ENCODE measurements at regions not wholly inside any gene's neighbourhood (a gene's known extent, or its start where the extent isn't known, plus 50 kb on each side); places are given as distances from the start of the nearest gene placed in this dataset.
"Not testable (repeated sequence)": the region's sequence is repeated elsewhere in the genome, so short reads cannot be mapped to it uniquely, and the experiment has no call there.

- Mint-ChIP-seq H3K36me3 (ENCODE audit: low read depth) (no peaks in the 10 kb centered on the region), H3K27ac (no peak overlapping the region), H3K9me3 (no peaks in the 10 kb centered on the region), H3K4me1 (no peaks in the 10 kb centered on the region), H3K27me3 (peaks cover 6% of the 10 kb centered on the region), H3K4me3 (no peak overlapping the region)
- ATAC-seq (no peak), DNase-seq (no peak)
Observed at GRCh38 chr17:56708220-56708558, 114.7 kb downstream of the NOG start.

GRCh38 chr17:56708670-56709410 lies 115.3 kb downstream of the NOG start:
- Mint-ChIP-seq H3K27me3 (peaks cover 4% of the 10 kb centered on the region), H3K27ac (no peak overlapping the region), H3K4me1 (no peaks in the 10 kb centered on the region), H3K4me3 (no peak overlapping the region), H3K36me3 (ENCODE audit: low read depth) (no peaks in the 10 kb centered on the region), H3K9me3 (no peaks in the 10 kb centered on the region)
- no peak for ATAC-seq
- no peak for DNase-seq

- Mint-ChIP-seq H3K9me3 (no peaks in the 10 kb centered on the region), H3K27me3 (no peaks in the 10 kb centered on the region)
Observed at GRCh38 chr17:56710986-56711385, 117.5 kb downstream of the NOG start.

GRCh38 chr17:56715613-56716357 lies 117.9 kb downstream of the C17orf67 start:
- DNase-seq (peak; percentile 80), ATAC-seq (peak; percentile 85)
- Mint-ChIP-seq H3K4me1 (no peaks in the 10 kb centered on the region), H3K36me3 (ENCODE audit: low read depth) (no peaks in the 10 kb centered on the region), H3K27me3 (no peaks in the 10 kb centered on the region), H3K27ac (no peak overlapping the region), H3K9me3 (no peaks in the 10 kb centered on the region), H3K4me3 (no peak overlapping the region)

More at GRCh38 chr17:56710986-56711385, 117.5 kb downstream of the NOG start:
- ATAC-seq (no peak), DNase-seq (no peak)
- H3K4me3 Mint-ChIP-seq: no peak overlapping the region
- no peaks in the 10 kb centered on the region for H3K4me1 Mint-ChIP-seq
- no peak overlapping the region for H3K27ac Mint-ChIP-seq
- no peaks in the 10 kb centered on the region for H3K36me3 Mint-ChIP-seq (ENCODE audit: low read depth)

- no peak overlapping the region for H3K4me3 Mint-ChIP-seq
- H3K9me3 Mint-ChIP-seq: no peaks in the 10 kb centered on the region
- no peaks in the 10 kb centered on the region for H3K4me1 Mint-ChIP-seq
- no peak overlapping the region for H3K27ac Mint-ChIP-seq
- H3K27me3 Mint-ChIP-seq: no peaks in the 10 kb centered on the region
- DNase-seq (no peak), ATAC-seq (no peak)
- H3K36me3 Mint-ChIP-seq (ENCODE audit: low read depth): no peaks in the 10 kb centered on the region
Observed at GRCh38 chr17:56717471-56717870, 116.2 kb downstream of the C17orf67 start.

GRCh38 chr17:56718515-56718914 lies 115.2 kb downstream of the C17orf67 start:
- DNase-seq: no peak
- H3K4me3 Mint-ChIP-seq: no peak overlapping the region
- no peaks in the 10 kb centered on the region for H3K4me1 Mint-ChIP-seq
- no peaks in the 10 kb centered on the region for H3K9me3 Mint-ChIP-seq
- H3K27me3 Mint-ChIP-seq: no peaks in the 10 kb centered on the region
- H3K27ac Mint-ChIP-seq: no peak overlapping the region
- H3K36me3 Mint-ChIP-seq (ENCODE audit: low read depth): no peaks in the 10 kb centered on the region
- ATAC-seq: no peak

- no peak overlapping the region for H3K27ac Mint-ChIP-seq
- DNase-seq (no peak), ATAC-seq (no peak)
- no peaks in the 10 kb centered on the region for H3K9me3 Mint-ChIP-seq
- no peaks in the 10 kb centered on the region for H3K27me3 Mint-ChIP-seq
- no peaks in the 10 kb centered on the region for H3K4me1 Mint-ChIP-seq
- no peaks in the 10 kb centered on the region for H3K36me3 Mint-ChIP-seq (ENCODE audit: low read depth)
- no peak overlapping the region for H3K4me3 Mint-ChIP-seq
Observed at GRCh38 chr17:56723421-56723820, 110.3 kb downstream of the C17orf67 start.

GRCh38 chr17:56724664-56725063 lies 109.1 kb downstream of the C17orf67 start:
- H3K4me1 Mint-ChIP-seq: no peaks in the 10 kb centered on the region
- H3K9me3 Mint-ChIP-seq: no peaks in the 10 kb centered on the region
- no peak overlapping the region for H3K27ac Mint-ChIP-seq
- no peak overlapping the region for H3K4me3 Mint-ChIP-seq
- no peaks in the 10 kb centered on the region for H3K36me3 Mint-ChIP-seq (ENCODE audit: low read depth)
- H3K27me3 Mint-ChIP-seq: no peaks in the 10 kb centered on the region
- DNase-seq (no peak), ATAC-seq (no peak)

- Mint-ChIP-seq H3K4me1 (no peaks in the 10 kb centered on the region), H3K27ac (no peak overlapping the region), H3K36me3 (ENCODE audit: low read depth) (no peaks in the 10 kb centered on the region), H3K4me3 (no peak overlapping the region), H3K9me3 (no peaks in the 10 kb centered on the region), H3K27me3 (no peaks in the 10 kb centered on the region)
- DNase-seq (no peak), ATAC-seq (no peak)
Observed at GRCh38 chr17:56725144-56725543, 108.6 kb downstream of the C17orf67 start.

GRCh38 chr17:56727876-56728617 lies 105.7 kb downstream of the C17orf67 start:
- Mint-ChIP-seq H3K4me3 (no peak overlapping the region), H3K36me3 (ENCODE audit: low read depth) (no peaks in the 10 kb centered on the region), H3K27me3 (no peaks in the 10 kb centered on the region), H3K4me1 (no peaks in the 10 kb centered on the region), H3K27ac (no peak overlapping the region), H3K9me3 (no peaks in the 10 kb centered on the region)
- DNase-seq (no peak), ATAC-seq (no peak)

- H3K4me1 Mint-ChIP-seq; H3K27me3 Mint-ChIP-seq; H3K9me3 Mint-ChIP-seq; DNase-seq; ATAC-seq; H3K4me3 Mint-ChIP-seq; H3K36me3 Mint-ChIP-seq (ENCODE audit: low read depth); H3K27ac Mint-ChIP-seq: not testable (repeated sequence)
Observed at GRCh38 chr17:56731096-56731495, 102.6 kb downstream of the C17orf67 start.

- ATAC-seq (no peak), DNase-seq (no peak)
- Mint-ChIP-seq H3K27ac (no peak overlapping the region), H3K9me3 (no peaks in the 10 kb centered on the region), H3K36me3 (ENCODE audit: low read depth) (no peaks in the 10 kb centered on the region), H3K4me1 (no peaks in the 10 kb centered on the region), H3K4me3 (no peak overlapping the region), H3K27me3 (no peaks in the 10 kb centered on the region)
Observed at GRCh38 chr17:56733833-56734232, 99.9 kb downstream of the C17orf67 start.

GRCh38 chr17:56735842-56736241 lies 97.9 kb downstream of the C17orf67 start:
- ATAC-seq (no peak), DNase-seq (no peak)
- no peaks in the 10 kb centered on the region for H3K36me3 Mint-ChIP-seq (ENCODE audit: low read depth)
- no peaks in the 10 kb centered on the region for H3K9me3 Mint-ChIP-seq
- no peaks in the 10 kb centered on the region for H3K4me1 Mint-ChIP-seq
- no peaks in the 10 kb centered on the region for H3K27me3 Mint-ChIP-seq
- no peak overlapping the region for H3K27ac Mint-ChIP-seq
- H3K4me3 Mint-ChIP-seq: no peak overlapping the region

- Mint-ChIP-seq H3K4me1 (no peaks in the 10 kb centered on the region), H3K36me3 (ENCODE audit: low read depth) (no peaks in the 10 kb centered on the region), H3K4me3 (no peak overlapping the region), H3K27ac (no peak overlapping the region), H3K27me3 (no peaks in the 10 kb centered on the region), H3K9me3 (no peaks in the 10 kb centered on the region)
- ATAC-seq (no peak), DNase-seq (no peak)
Observed at GRCh38 chr17:56737421-56738161, 96.1 kb downstream of the C17orf67 start.

All from activated naive CD8-positive, alpha-beta T cell treated with anti-CD3 and anti-CD28 coated beads, Interleukin-2, amount 50 U/mL, for 24 hours (primary cell).